Right lobe of liver (tissue), 4 donors: ENCODE measurements at regions not wholly inside any gene's neighbourhood (a gene's known extent, or its start where the extent isn't known, plus 50 kb on each side); places are given as distances from the start of the nearest gene placed in this dataset.

ENCODE experiments used
- POLR2A ChIP-seq: fragments of 450-650 bp; IDR thresholded peaks from one replicate; pipeline ENCODE4 v1.6.1; 2017; ENCODE audit warnings: antibody characterized with exemption, mild to moderate bottlenecking
- TF ChIP-seq, protein P1 (sequence below), 4 donors: fragments of 200-600 bp in 3 of 4; fragments of 450-650 bp in 1 of 4; IDR thresholded peaks; one replicate each; pipeline versions ENCODE4 v1.5.1 to v1.8.0; 2016 to 2022; ENCODE audit warnings: antibody characterized with exemption in 4 of 4, mild to moderate bottlenecking in 2 of 4
- donor health status: DM: no; HTN: no; CAD: no.
- donor health status: DM: no; HTN: no; CAD: no.
- donor health status: DM: no; HTN: yes; CAD: no.

- TF ChIP-seq, protein P1, sequence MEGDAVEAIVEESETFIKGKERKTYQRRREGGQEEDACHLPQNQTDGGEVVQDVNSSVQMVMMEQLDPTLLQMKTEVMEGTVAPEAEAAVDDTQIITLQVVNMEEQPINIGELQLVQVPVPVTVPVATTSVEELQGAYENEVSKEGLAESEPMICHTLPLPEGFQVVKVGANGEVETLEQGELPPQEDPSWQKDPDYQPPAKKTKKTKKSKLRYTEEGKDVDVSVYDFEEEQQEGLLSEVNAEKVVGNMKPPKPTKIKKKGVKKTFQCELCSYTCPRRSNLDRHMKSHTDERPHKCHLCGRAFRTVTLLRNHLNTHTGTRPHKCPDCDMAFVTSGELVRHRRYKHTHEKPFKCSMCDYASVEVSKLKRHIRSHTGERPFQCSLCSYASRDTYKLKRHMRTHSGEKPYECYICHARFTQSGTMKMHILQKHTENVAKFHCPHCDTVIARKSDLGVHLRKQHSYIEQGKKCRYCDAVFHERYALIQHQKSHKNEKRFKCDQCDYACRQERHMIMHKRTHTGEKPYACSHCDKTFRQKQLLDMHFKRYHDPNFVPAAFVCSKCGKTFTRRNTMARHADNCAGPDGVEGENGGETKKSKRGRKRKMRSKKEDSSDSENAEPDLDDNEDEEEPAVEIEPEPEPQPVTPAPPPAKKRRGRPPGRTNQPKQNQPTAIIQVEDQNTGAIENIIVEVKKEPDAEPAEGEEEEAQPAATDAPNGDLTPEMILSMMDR (IDR thresholded peaks at IDR 0.05): no peak
- no peak for TF ChIP-seq POLR2A
Measured at GRCh38 chr5:85488295-85488694, 1103.6 kb upstream of the EDIL3 start.
